HEK293 (cell line): ENCODE measurements at regions not wholly inside any gene's neighbourhood (a gene's known extent, or its start where the extent isn't known, plus 50 kb on each side); places are given as distances from the start of the nearest gene placed in this dataset.
A peak's percentile ranks its signal among the peaks of the same experiment; 100 is the strongest.

Experiments
- CTCF ChIP-seq: fragments of 450-650 bp; formaldehyde crosslinking; IDR thresholded peaks from 2 replicates; pipeline ENCODE4 v1.5.1; 2016; ENCODE audit warnings: missing biosample characterization, missing genetic modification characterization
- ZNF280C ChIP-seq: fragments of 450-650 bp; formaldehyde crosslinking; IDR thresholded peaks from 2 replicates; pipeline ENCODE4 v1.5.1; 2016; ENCODE audit warnings: missing biosample characterization, missing genetic modification characterization
- ZNF571 ChIP-seq: fragments of 450-650 bp; formaldehyde crosslinking; IDR thresholded peaks from 2 replicates; pipeline ENCODE4 v1.5.0; 2017; ENCODE audit warnings: missing biosample characterization, missing genetic modification characterization

- 0 out of 2 replicates have a peak, but pooled peaks have one; percentile 17 for TF ChIP-seq CTCF (tag by site-specific recombination)
- no peak for TF ChIP-seq ZNF571 (tag by site-specific recombination)
- no peak for TF ChIP-seq ZNF280C (tag by site-specific recombination)
Measured at GRCh38 chr4:149896432-149896831, 80.8 kb upstream of the IQCM start.
